HG02588 (cell line): ENCODE measurements at regions not wholly inside any gene's neighbourhood (a gene's known extent, or its start where the extent isn't known, plus 50 kb on each side); places are given as distances from the start of the nearest gene placed in this dataset.

ENCODE experiments used
- ATAC-seq: cut with Tn5 transposase; IDR thresholded peaks from one replicate; pipeline ENCODE4 v1.9.1; 2021; ENCODE audit warnings: mild to moderate bottlenecking, moderate library complexity; ENCODE audit not compliant: unreplicated experiment

DNA sequence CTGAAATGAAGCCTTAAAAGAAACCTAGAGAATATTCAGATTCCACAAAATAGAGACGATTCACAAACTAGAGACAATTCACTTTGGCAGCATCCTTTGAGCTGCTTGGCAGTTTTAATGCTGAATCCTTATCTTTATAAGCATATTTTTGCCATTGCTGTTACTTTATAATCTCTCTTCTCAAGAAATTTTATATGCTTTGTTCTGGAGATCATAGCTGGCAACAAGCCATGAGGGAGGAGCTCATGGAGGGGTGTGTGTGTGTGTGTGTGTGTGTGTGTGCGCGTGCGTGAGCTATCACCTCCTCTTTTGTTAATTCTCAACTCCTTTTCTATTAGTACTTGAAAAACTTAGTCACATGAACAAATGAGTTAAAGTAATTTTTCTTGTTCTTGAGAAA, 495.0 kb upstream of the RGMA start:
- no peak for ATAC-seq

DNA sequence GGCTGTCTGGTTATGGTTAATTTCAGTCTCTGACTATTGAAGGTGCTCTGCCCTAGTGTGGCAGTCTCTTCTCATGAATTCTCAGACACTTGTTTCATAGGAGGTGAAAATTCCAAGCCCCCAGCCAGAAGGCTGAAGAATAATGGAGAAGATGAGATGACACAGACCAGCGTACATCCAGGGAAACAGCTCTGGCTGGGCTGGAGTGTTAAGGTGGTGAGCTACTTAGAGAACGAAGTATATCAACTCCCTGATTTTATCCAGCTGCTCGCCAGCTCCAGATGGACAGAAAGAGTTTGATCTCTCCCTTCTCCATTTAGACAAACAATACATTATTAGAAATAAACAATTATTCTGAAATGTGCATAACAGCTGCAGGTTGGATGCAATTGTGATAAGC, 494.5 kb upstream of the RGMA start:
- ATAC-seq: no peak

DNA sequence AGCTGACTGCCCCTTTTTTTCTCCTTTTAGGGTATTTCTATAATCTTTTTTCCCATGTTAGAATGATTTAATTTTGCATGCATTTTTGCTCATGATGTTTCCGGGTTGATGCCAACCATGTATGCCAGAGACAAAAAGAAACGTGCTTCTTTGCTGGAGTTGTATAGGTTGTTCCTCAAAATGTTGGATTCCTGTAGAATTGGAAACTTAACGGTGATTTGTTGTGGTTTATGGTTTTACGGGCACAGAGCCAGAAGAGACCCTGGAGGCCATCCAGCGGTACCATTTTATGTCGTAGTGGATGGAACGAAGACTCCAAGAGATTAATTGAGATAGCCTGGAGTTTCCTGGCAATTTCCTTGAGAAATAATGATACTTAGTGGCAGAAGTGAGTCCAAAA, 481.5 kb upstream of the RGMA start:
- no peak for ATAC-seq

- ATAC-seq: no peak
These were observed 477.8 kb upstream of the RGMA start for GRCh38 chr15:93566762-93567161.

DNA sequence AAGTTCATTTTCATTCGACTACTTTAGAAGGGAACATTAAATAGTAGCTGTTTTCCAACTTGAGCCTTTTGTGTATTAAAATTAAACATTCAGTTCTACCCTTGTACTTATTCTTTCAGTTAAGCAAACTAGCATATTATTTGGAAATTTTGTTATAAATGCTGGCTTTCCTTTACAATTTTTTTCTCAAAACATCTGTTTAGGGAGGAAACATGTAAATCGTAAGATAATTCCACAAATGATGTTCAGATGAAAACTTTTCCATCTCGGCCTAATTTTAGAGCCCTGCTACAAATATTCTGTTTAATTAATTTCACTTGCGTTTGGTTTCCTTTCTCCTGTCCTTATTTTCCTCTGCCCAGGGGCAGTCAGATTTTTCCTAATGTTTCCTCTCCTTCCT, 476.2 kb upstream of the RGMA start:
- no peak for ATAC-seq

- ATAC-seq: no peak
These were observed 474.2 kb upstream of the RGMA start for GRCh38 chr15:93563218-93563617.

DNA sequence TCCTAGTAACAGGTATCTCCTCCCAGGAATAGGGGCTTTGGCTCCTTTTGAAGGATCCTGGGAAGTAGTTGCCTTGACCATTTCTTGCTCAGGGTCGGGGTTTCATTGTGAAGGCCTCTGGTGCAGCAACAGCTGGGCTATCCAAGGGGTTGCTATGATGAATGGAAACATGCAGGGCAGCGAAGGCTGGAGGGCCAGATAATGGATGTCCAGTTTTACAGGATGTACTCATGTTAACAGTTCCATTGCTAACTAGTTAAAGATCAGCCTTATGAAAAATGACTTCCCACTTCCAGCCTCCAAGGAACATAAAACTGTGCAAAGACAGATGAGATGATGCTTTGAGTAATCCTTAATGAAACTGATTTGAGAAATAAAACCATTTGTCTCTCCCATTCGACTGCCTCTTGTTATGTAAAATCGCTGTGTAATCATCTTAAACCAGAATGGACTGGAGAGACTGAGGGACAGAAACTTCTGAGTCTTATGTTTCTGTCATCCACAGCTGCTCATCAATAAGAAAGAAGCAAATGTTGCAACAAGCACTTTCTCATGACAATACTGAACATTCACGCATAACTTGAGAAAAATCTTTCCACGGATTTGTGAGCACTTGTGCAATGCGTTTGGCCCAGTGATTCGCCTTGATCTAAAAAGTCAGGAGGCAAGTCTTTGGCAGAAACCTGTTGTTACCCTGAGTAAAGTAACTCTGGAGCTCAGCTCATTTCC, 473.5 kb upstream of the RGMA start:
- no peak for ATAC-seq

DNA sequence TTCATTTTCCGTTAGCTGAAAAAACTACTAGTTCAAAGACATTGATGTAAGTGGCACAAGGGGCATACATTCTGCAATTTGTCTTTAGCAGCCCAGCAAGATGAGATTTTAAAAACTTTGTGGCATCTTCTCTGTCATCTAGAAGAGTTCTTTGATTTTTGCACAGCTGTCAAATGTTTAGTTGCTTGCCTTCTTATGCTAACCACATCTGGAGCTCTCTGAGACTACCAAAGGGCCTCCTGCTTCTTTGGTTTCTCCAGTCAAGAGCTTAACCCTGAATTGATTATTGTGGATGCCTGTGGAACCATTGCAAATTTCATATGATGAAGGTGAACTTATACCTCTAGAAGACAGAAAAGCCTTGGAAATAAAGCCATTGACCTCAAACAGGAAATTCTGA, 468.7 kb upstream of the RGMA start:
- no peak for ATAC-seq

DNA sequence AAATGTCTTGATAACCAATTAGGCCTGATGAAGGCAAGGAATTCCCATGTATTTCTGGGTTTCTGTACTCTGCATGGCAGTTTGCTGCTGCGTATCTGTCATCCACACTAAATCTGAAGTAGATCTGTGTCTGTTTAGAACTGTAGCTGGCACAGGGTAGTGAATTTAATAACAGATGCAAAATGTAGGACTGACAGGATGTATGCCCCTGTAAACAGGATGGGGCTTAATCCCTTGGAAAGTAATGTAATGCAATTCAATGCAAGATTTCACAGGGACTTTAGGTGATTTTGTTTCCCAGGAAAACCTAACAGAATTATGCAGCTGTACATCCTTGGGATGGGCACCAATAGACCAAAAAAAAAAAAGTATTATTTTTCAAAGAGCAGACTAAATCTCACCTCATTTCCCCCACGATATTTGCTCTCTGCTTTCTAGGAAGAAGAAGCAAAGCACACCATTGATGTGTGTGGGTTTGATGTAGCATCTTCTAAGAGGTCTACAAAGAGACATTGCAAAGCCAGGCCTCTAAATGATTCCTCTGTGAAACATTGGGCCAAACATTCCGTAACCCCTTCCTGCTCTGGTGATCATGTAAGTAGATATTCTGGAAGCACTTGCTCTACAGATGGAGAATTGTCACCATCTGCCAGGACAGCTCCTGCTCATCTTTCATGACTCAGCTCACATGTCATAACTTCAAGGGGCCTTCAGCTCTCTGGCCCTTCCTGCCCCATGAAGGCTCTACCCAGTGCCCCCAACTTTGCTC, 464.3 kb upstream of the RGMA start:
- ATAC-seq: no peak

DNA sequence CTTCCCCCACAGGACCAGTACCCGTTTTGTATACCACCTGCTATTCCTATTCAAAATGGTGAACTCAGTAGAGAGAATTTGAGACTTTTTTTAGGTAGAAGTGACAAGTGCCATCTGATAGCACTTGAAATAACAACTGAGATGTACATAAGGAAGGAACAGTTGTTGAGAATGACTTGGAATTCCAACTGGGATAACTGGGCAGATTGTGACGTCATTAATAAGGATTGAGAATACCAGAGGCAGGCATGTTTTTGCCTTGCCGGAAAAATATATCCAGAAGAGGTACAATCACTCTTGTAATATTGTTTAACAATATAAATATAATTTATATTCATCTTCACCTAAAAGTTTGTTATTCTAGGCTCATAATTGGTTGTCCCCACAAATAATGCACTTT, 454.1 kb upstream of the RGMA start:
- ATAC-seq: no peak

DNA sequence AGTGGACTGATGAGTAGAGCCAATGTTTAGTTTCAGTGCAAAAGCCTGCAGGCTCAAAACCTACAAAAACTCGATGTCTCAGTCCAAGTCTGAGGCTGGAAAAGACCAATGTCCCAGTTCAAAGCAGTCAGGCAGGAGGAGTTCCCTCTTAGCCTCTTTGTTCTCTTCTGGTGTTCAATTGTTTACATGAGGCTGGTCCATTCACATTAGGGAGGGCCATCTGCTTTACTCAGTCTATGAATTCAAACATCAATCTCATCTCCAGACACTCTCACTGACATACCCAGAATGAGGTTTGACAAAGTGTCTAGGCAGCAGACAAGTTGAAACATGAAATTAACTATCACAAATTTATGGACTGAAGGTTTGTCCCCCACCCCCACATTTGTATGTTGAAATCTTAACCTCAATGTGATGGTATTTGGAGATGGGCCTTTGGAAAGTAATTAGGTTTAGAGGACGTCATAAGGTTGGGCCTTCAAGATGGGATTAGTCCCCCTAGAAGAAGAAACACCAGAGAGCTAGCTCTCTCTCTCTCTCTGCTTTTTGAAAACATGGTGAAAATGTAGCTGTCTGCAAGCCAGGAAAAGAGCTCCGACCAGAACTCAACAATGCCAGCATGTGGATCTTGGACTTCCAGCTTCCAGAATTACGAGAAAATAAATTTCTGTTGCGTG, 438.5 kb upstream of the RGMA start:
- ATAC-seq: no peak

- no peak for ATAC-seq
These were observed 435.4 kb upstream of the RGMA start for GRCh38 chr15:93524432-93524831.

GRCh38 chr15:93523481-93523880, 434.5 kb upstream of the RGMA start:
- ATAC-seq: no peak

GRCh38 chr15:93520206-93520605, 431.2 kb upstream of the RGMA start:
- ATAC-seq: no peak

DNA sequence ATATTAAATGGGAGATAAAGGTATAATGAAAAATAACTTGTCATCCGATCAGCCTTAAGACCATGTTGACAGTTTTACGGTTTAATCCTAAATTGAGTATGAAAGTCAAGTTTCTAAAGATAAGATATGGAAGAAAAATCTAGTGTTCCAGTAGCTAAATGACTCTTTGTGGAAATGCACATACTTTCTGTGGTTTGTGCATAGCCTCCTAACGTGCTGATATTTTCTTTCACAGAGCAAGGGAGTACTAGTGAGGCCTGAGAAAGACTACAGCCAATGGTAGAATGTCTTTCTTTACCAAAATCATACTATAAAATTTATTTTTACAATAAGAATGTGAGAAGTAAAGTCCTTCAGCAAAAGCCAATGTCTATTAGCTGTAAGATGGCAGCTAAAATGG, 430.6 kb upstream of the RGMA start:
- no peak for ATAC-seq

DNA sequence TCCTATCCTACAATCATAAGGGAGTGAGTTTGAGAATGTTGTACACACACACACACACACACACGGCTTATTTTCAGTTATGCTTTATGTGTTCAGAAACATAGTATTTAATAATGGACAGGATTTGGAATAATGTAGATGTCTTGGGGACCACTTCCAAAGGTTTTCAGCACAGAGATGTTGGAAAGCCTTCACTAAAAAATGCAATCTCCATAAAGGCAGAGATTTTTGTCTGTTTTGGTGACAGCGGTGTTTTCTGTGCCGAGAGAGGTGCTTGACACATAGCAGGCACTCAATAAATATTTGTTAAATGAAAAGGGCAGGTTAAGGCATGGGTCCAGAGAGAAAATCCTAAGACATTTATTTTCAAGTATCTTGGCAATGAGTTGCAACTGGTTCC, 428.2 kb upstream of the RGMA start:
- ATAC-seq: no peak

DNA sequence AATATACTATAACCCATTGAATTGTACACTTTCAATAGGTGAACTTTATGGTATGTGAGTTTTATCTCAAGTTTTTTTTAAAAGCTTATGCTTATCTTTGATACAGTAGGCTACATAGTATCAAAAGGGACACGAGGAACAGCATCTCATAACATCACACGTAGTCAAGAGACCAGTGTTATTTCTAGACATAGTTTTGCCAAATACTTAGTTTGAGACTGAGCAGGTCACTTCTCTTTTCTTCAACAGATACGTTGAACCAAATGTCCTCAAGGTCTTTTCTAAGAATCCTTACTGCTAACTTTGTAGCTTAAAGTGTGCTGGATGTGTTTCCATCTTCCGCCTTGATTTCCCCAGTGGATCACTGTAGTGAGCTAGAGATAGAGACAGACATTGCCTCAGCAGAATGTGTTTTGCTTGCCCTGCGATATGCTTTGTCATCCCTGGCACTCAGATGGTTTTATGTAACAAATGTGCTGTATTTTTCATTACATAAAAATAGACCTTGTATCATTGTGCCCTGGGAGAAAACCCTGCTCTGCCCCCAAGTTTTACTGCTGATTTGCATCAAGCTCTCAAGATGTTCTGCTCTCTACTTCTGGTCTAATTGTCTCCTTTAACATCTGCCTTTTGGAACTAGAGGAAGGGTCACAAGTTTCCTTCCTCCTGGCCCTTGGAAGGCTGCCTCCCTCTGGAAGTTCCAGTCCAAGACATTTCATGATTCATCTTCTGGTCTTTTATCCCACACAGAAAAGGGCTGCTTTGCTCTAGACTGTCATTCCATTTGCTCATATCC, 426.4 kb upstream of the RGMA start:
- ATAC-seq: no peak

DNA sequence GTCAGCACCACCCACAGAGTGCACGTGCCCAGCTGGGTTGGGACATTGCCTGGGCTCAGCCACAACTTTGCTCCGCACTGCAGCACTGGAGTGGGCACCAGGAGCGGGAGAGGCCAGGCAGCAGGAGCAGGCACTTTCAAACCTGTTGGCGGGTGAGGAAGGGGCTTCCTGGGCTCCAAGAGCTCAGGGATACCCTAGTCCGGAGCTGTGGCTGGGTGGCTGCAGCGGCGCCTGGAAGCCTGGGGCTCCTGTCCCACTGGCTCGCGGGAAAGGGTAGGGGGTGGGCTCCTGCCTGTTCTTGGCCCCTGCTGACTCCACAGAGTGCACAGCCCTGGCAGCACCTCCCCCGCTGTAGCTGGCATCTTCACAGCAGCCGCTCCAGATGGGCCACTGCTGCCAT, 417.6 kb upstream of the RGMA start:
- no peak for ATAC-seq

DNA sequence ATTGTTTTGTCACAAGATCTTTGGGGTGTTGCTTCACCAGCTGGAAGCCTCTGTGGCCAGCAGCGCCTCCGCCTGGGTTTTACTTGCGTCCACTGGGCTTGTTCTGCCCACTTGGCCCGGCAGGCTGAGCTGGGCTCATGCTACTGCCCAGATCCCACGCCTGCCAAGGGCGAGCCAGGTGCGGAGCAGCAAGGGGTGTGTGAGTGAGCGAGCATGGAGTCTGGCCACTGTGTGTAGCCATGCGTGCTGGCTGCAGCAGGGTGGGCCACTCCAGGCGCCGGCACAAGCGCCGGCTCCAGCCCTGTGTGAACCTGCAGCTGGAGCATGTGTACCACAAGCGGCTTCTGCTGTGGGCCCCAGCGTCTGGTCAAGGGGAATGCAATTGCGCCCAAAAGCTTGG, 416.5 kb upstream of the RGMA start:
- ATAC-seq: no peak

DNA sequence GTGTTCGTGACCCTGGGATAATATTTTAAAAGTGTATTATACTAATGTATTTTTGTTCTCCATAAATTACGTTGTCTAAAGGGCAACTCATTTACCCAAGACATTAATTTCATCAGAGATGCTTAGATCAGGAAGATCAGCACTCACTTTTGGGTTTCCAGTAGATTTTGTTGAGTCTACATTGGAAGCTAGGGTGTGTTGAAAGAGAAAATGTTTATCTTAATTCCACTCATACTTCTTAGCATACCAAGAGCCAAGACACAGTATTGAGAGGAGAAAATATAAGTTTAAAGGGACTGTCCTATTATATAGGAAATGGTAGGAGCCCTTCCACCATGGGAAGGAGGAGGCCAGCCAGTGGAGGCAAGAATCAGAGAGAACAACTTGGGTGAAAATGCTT, 412.9 kb upstream of the RGMA start:
- ATAC-seq: no peak

GRCh38 chr15:93500155-93500554, 411.1 kb upstream of the RGMA start:
- ATAC-seq: no peak
